K562 (cell line): ENCODE measurements at regions not wholly inside any gene's neighbourhood (a gene's known extent, or its start where the extent isn't known, plus 50 kb on each side); places are given as distances from the start of the nearest gene placed in this dataset.

ENCODE experiments used
- CTCF ChIP-seq, 3 experiments: IDR thresholded peaks in 2 of 3; conservative IDR thresholded peaks in 1 of 3; 2 replicates each; pipeline ENCODE4 v1.5.1; 2011 to 2012; ENCODE audit warnings: low read length in 3 of 3, mild to moderate bottlenecking in 3 of 3, control low read depth in 2 of 3, improper control_type of control experiment in 1 of 3, inconsistent platforms in 1 of 3, low read depth in 1 of 3, mixed read lengths in 1 of 3, moderate library complexity in 1 of 3; ENCODE audit not compliant: insufficient read depth in 2 of 3
- ELF1 ChIP-seq: fragments of 200-800 bp; sonication (Bioruptor generic); IDR thresholded peaks from 2 replicates; pipeline ENCODE4 v1.6.1; 2016; ENCODE audit warnings: missing genetic modification characterization, missing compliant biosample characterization
- FOXK1 ChIP-seq: sonication (generic); formaldehyde crosslinking; IDR thresholded peaks from 2 replicates; pipeline ENCODE4 v1.8.0; 2022; ENCODE audit warnings: missing genetic modification reagents, mild to moderate bottlenecking, borderline replicate concordance
- MLX ChIP-seq, 2 experiments: fragments of 450-650 bp in 1 of 2; sonication (generic) in 1 of 2; formaldehyde crosslinking; conservative IDR thresholded peaks; 2 replicates each; pipeline versions ENCODE4 v1.4.0 to v1.8.1; 2020 to 2022; ENCODE audit warnings: mild to moderate bottlenecking in 1 of 2, missing genetic modification reagents in 1 of 2
- PML ChIP-seq: IDR thresholded peaks from 2 replicates; pipeline ENCODE4 v1.6.1; 2012; ENCODE audit warnings: low read length, inconsistent platforms
- POLR2A ChIP-seq: fragments of 450-650 bp; conservative IDR thresholded peaks from 2 replicates; pipeline ENCODE4 v1.6.1; 2016
- RBM17 ChIP-seq: fragments of 200-400 bp; formaldehyde crosslinking; IDR thresholded peaks from 2 replicates; pipeline ENCODE4 v1.6.1; 2017; ENCODE audit warnings: low read depth, mild to moderate bottlenecking, low read length, borderline replicate concordance
- ZBTB8A ChIP-seq: fragments of 450-650 bp; IDR thresholded peaks from 2 replicates; pipeline ENCODE4 v1.6.1; 2018; ENCODE audit warnings: mild to moderate bottlenecking, moderate library complexity; ENCODE audit not compliant: partially characterized antibody

- no peak for TF ChIP-seq ELF1 (tag)
- no peak for TF ChIP-seq POLR2A
- no peak for TF ChIP-seq PML
- TF ChIP-seq MLX (CRISPR knock-in tag; conservative IDR thresholded peaks at IDR 0.05) = no peak
- no peak for TF ChIP-seq CTCF (IDR thresholded peaks at IDR 0.05 in 2 of 3, conservative IDR thresholded peaks at IDR 0.05 in 1 of 3; ENCODE audit: insufficient read depth in 2 of 3, low read depth in 1 of 3, low read length in 3 of 3)
- TF ChIP-seq FOXK1 (CRISPR knock-in tag) = no peak
- TF ChIP-seq RBM17 = no peak
- TF ChIP-seq ZBTB8A = no peak
These were observed 552.1 kb downstream of the PYDC2 start for GRCh38 chr3:192013110-192013509.
